ENCODE measurements at regions not wholly inside any gene's neighbourhood (a gene's known extent, or its start where the extent isn't known, plus 50 kb on each side); places are given as distances from the start of the nearest gene placed in this dataset.

GRCh38 chr13:79662882-79663281, 181.9 kb downstream of the NDFIP2 start:
- Histone ChIP-seq H3K27me3 (no peaks in the 10 kb centered on the region), H3K9me3 (no peaks in the 10 kb centered on the region), H3K27ac (no peak overlapping the region), H3K36me3 (no peaks in the 10 kb centered on the region), H3K9ac (ENCODE audit: low read depth in 2 of 2, low read length in 2 of 2) (no peak overlapping the region), H3K4me1 (no peaks in the 10 kb centered on the region), H3K4me3 (no peak overlapping the region)
- DNase-seq: peak; percentile 21
- intact Hi-C loops (cut with DNase I): no loop called here
- TF ChIP-seq CTCF (IDR thresholded peaks at IDR 0.05): no peak

GRCh38 chr13:79660361-79660760, 179.4 kb downstream of the NDFIP2 start:
- Histone ChIP-seq H3K9ac (ENCODE audit: low read depth in 2 of 2, low read length in 2 of 2) (no peak overlapping the region), H3K27ac (no peak overlapping the region), H3K27me3 (no peaks in the 10 kb centered on the region), H3K4me1 (no peaks in the 10 kb centered on the region), H3K9me3 (no peaks in the 10 kb centered on the region), H3K4me3 (no peak overlapping the region), H3K36me3 (no peaks in the 10 kb centered on the region)
- DNase-seq: no peak
- intact Hi-C loops (cut with DNase I): no loop called here
- no peak for TF ChIP-seq CTCF (IDR thresholded peaks at IDR 0.05)

- no peak overlapping the region for H3K27ac ChIP-seq
- no peak overlapping the region for H3K9ac ChIP-seq (ENCODE audit: low read depth in 2 of 2, low read length in 2 of 2)
- no peak for TF ChIP-seq CTCF (IDR thresholded peaks at IDR 0.05)
- intact Hi-C loops (cut with DNase I): no loop called here
- no peaks in the 10 kb centered on the region for H3K36me3 ChIP-seq
- no peak overlapping the region for H3K4me3 ChIP-seq
- H3K27me3 ChIP-seq: no peaks in the 10 kb centered on the region
- no peaks in the 10 kb centered on the region for H3K9me3 ChIP-seq
- DNase-seq: no peak
- no peaks in the 10 kb centered on the region for H3K4me1 ChIP-seq
Observed at GRCh38 chr13:79659121-79659521, 178.2 kb downstream of the NDFIP2 start.

GRCh38 chr13:79658333-79658975, 177.5 kb downstream of the NDFIP2 start:
- no peaks in the 10 kb centered on the region for H3K4me1 ChIP-seq
- no peaks in the 10 kb centered on the region for H3K36me3 ChIP-seq
- H3K27ac ChIP-seq: no peak overlapping the region
- H3K9ac ChIP-seq (ENCODE audit: low read depth in 2 of 2, low read length in 2 of 2): no peak overlapping the region
- no peak overlapping the region for H3K4me3 ChIP-seq
- H3K27me3 ChIP-seq: no peaks in the 10 kb centered on the region
- no peaks in the 10 kb centered on the region for H3K9me3 ChIP-seq
- intact Hi-C loops (cut with DNase I): no loop called here
- no peak for DNase-seq
- no peak for TF ChIP-seq CTCF (IDR thresholded peaks at IDR 0.05)

GRCh38 chr13:79655509-79655908, 174.6 kb downstream of the NDFIP2 start:
- Histone ChIP-seq H3K4me1 (no peaks in the 10 kb centered on the region), H3K27me3 (no peaks in the 10 kb centered on the region), H3K36me3 (no peaks in the 10 kb centered on the region), H3K9me3 (no peaks in the 10 kb centered on the region), H3K4me3 (no peak overlapping the region), H3K9ac (ENCODE audit: low read depth in 2 of 2, low read length in 2 of 2) (no peak overlapping the region), H3K27ac (no peak overlapping the region)
- no peak for TF ChIP-seq CTCF (IDR thresholded peaks at IDR 0.05)
- no peak for DNase-seq
- intact Hi-C loops (cut with DNase I): no loop called here

Measured in colonic mucosa (tissue), 4 donors.